AG04449 (cell line): ENCODE measurements at regions not wholly inside any gene's neighbourhood (a gene's known extent, or its start where the extent isn't known, plus 50 kb on each side); places are given as distances from the start of the nearest gene placed in this dataset.

ENCODE experiments used
- CTCF ChIA-PET: fragments of 350-600 bp; formaldehyde crosslinking; extraction: SDS; loops from one replicate; lab custom pipeline; 2021; ENCODE audit warnings: antibody characterized with exemption; lab: Yijun Ruan, JAX
- POLR2A ChIA-PET: fragments of 400-600, 350-600 bp; formaldehyde crosslinking; extraction: SDS; loops from one replicate; lab custom pipeline; 2020; ENCODE audit warnings: antibody characterized with exemption, inconsistent platforms; lab: Yijun Ruan, JAX
- DNase-seq: peaks from one replicate; pipeline ENCODE4 v3.0.0-alpha.2; 2010; ENCODE audit warnings: low read depth, low spot score
- H3K4me3 ChIP-seq: 2 replicates; pipeline ENCODE4 v1.5.1; 2011; ENCODE audit warnings: low read depth, mild to moderate bottlenecking, control low read depth, low read length
- TF ChIP-seq, protein P1 (sequence below): IDR thresholded peaks from one replicate; pipeline ENCODE4 v1.5.1; 2011; ENCODE audit warnings: mild to moderate bottlenecking, moderate library complexity, low read length, control low read depth, inconsistent platforms; ENCODE audit not compliant: insufficient read depth; ENCODE audit errors: missing control alignments

DNA sequence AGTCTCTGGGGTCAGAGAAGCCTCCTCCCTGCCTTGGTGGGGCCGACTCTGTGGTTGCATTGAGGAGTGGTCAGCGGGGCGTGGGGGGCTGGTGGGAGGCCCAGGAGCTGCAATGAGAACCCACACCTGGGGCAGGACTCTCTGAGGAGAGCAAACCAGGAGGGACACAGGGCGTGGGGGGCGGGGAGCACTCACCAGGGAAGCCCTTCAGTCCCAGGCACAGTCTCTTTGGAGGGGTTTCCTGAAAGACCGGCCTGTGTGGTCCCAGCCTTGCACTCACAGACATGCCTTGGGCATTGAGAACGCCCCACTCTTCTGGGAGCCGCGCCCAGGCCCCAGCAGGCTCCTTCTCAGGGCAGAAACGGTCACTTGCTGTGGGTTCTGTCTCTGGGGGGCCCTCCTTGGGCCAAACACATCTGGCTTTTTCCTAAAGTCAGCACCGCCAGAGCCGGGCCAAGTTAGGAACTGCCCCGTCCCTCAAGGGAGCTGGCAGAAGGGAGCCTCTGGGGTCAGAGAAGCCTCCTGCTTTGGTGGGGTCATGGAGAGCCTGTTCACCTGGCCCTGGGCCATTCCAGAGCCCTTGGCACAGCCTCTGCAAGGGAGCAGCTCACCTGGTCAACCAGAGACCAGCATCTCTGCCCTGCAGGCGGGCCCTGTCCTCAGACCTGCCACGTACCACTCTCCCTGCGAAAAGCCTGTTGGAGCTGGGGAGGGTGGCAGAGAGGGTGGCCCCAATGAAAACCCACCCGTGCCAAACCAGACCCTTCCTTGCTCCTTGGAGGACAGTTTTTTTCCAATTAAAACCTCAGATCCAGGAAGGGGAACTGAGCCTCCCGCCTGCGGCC, 59.9 kb upstream of the TTC34 start:
- POLR2A ChIA-PET = no interaction called here
- TF ChIP-seq, protein P1, sequence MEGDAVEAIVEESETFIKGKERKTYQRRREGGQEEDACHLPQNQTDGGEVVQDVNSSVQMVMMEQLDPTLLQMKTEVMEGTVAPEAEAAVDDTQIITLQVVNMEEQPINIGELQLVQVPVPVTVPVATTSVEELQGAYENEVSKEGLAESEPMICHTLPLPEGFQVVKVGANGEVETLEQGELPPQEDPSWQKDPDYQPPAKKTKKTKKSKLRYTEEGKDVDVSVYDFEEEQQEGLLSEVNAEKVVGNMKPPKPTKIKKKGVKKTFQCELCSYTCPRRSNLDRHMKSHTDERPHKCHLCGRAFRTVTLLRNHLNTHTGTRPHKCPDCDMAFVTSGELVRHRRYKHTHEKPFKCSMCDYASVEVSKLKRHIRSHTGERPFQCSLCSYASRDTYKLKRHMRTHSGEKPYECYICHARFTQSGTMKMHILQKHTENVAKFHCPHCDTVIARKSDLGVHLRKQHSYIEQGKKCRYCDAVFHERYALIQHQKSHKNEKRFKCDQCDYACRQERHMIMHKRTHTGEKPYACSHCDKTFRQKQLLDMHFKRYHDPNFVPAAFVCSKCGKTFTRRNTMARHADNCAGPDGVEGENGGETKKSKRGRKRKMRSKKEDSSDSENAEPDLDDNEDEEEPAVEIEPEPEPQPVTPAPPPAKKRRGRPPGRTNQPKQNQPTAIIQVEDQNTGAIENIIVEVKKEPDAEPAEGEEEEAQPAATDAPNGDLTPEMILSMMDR = no peak
- CTCF ChIA-PET = no interaction called here
- DNase-seq = no peak
- no peak overlapping the region for H3K4me3 ChIP-seq

DNA sequence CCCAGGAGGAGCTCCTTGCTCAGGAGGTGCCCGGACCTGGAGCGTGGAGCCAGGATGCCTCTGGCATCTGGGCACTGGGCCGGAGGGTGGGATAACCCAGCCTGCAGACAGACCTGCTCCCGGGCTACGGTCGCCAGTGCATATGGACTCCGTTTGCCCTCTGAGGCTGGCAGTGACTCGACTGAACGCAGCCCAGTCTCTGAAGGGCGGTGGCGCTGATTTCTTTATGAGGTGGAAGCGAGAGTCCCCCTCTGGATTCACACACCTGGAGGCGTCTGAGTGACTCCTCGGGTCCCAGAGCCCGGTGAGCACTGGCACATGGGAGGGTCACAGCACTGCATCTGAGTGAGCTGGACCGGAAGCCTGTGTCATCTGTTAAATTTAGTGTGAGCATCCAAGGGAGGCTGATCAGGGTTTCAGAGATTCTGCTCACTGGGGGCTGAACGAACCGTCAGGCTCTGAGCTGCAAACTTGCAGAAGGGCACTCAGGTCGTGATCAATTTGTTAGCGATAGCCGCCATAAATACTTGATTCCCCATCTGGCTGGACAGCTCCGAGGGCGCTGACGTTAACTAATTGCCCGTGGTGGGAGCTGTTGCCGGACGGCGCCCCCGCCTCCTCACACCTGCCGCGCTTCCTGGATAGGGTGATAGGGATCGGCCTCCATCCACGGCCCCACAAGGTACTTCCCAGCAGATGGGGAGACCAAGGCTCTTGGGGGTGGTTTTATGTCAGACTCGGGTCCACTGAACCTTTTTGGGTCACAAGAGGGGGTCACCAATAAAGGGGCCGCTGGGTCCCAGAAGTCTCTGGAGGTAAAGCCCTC, 60.7 kb upstream of the TTC34 start:
- ChIA-PET CTCF (no interaction called here), POLR2A (no interaction called here)
- TF ChIP-seq, protein P1 = no peak
- DNase-seq = no peak
- no peak overlapping the region for H3K4me3 ChIP-seq

DNA sequence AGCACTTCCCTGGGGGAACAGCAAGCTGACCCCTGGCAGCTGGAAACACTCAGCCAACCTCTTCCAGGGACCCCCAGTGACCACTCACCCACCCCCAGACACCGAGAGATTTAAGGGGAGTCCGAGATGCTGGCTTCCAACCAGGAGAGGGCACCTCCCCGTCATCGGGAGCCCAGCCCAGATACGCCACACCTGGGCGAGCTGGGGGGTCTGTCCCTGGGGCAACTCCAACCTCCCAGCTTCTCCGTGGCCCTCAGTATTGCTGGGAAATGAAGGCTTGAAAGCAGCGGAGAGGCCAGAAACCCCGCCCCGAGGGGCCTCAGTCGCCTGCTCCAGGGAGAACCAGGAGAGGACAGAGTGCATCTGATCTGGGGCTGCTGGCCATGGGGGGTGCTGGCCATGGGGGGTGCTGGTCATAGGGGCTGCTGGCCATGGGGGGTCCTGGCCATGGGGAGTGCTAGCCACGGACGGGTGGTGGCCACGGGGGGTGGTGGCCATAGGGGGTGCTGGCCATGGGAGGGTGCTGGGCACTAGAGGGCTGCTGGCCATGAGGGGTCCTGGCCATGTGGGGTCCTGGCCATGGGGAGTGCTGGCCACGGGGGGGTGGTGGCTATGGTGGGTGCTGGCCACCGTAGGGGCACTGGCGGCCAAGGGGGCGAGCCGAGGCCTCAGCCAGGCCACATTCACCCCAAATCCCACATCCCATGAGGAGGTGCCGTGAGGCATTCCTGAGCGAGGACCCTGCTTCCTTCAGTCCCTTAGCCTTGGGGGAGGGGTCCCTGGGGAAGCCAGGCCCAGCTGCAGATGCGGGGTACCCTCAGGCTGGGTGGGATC, 61.5 kb upstream of the TTC34 start:
- ChIA-PET POLR2A (no interaction called here), CTCF (no interaction called here)
- TF ChIP-seq, protein P1 = no peak
- H3K4me3 ChIP-seq = no peak overlapping the region
- no peak for DNase-seq

DNA sequence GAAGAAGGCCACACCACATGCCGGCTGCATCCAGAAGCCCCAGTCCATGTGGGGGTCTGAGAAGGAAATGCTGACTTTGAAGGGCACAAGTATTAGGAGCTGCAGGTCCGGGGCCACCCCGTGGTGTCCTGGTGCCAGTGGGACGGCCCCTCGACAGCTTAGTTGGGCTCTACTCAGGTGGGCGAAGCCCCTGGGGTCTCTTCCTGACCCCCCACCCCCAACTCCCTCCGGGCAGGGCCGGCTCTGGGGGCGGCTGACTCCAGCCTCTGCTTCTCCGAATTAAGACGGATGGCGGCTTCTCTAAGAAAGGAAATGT, 62.1 kb upstream of the TTC34 start:
- CTCF ChIA-PET = no interaction called here

DNA sequence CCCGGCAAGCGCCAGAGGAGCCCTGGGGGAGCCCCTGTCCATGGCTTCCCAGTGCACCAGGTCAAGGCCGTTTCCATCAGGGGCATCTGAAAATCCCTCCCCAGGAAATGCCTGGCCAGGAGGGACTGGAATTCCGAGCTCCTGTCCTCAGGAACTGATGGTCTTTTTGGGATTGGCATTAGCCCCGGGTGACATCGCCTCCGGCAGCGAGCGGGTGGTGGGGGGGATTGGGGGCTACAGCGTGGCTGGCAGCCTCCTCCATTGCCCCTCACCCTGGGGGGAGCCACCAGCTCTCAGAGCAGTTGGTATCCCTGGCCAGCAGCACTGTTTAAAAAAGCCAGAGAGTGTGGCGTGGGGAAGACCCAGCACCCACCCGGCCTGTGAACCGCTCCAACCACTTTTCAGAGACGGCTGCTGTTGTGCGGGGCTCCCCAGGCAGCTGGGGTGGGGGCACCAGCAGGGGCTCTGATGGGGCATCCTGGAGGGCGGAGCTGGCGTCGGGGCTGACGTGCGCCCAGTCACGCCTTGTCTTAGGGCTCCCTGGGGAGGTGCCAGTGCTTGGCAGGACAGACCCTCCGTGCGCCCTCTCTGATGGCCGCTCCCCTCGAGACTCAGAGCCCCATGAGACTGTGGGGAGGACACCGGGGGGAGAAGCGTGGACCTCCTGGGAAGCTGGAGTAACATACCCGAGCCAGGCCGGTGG, 62.9 kb upstream of the TTC34 start:
- ChIA-PET POLR2A (interaction anchor here (0.5 kb wide), 1 partner anchor 41 kb away, joined by 3 read pairs; no protein-coding TSS in a partner anchor), CTCF (no interaction called here)
- TF ChIP-seq, protein P1 = no peak
- H3K4me3 ChIP-seq = no peak overlapping the region
- DNase-seq = no peak

More for the DNA sequence above, 62.1 kb upstream of the TTC34 start:
- POLR2A ChIA-PET = no interaction called here
- TF ChIP-seq, protein P1 = no peak
- H3K4me3 ChIP-seq = no peak overlapping the region
- no peak for DNase-seq
